HG02763 (cell line): ENCODE measurements at regions not wholly inside any gene's neighbourhood (a gene's known extent, or its start where the extent isn't known, plus 50 kb on each side); places are given as distances from the start of the nearest gene placed in this dataset.

Experiments
- ATAC-seq: cut with Tn5 transposase; IDR thresholded peaks from one replicate; pipeline ENCODE4 v1.9.1; 2021; ENCODE audit warnings: mild to moderate bottlenecking, moderate library complexity; ENCODE audit not compliant: unreplicated experiment

DNA sequence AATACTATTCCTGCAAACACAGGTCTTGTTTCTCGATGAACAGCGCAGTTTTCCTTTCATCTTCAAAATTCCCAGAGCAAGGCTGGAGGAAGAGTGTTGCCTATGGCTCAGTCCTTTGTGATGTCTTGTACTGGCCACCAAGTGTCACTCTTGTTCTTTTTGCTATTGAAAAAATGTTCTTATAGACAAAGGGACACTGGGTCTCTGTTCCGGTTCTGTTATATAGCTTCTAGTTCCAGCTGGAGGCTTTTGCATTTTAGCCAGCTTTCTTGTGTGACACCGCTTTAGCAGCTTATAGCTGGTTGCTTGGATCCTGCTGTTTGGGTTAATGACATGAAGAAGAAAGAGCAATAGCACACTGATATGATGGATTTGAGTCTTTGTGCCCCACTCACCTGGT is 343.7 kb upstream of the KCNN2 start:
- ATAC-seq = no peak

DNA sequence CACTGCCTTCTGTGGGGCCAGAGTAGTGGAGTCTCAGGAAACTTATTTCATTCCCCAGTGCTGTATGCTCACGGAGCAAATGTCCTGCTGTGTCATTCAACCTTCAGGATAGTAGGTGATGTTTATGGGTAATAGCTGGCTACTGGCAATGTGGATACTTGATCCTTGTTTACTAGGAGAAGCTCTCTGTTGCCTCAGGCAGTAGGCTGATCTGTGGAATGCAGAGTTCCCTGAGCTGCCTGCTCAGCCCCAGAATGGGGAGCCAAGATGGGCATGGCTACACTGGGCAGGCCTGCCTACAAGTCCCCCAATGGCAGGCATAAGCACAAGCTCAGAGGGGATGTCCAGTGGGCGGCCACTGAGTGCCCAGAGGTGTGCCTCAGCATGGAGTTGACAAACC is 323.1 kb upstream of the KCNN2 start:
- no peak for ATAC-seq

DNA sequence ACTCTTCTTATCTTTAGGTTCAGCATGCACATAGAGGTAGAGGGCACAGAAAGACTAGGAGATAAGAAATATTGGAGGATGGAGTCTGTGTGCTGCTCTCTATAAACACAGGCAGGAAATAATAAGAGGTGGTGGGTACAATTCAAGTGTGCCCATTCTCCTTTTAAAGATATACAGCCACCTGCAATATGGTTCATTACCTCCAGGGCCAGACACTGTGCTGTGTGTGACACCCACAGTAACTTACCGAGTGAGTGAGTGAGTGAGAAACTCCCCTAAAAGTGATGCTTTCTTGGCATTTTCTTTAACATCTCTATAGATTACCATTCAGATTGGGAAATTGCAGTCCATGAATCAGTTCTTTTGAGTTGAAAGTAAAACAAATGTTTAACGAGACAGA is 311.8 kb upstream of the KCNN2 start:
- ATAC-seq = no peak

DNA sequence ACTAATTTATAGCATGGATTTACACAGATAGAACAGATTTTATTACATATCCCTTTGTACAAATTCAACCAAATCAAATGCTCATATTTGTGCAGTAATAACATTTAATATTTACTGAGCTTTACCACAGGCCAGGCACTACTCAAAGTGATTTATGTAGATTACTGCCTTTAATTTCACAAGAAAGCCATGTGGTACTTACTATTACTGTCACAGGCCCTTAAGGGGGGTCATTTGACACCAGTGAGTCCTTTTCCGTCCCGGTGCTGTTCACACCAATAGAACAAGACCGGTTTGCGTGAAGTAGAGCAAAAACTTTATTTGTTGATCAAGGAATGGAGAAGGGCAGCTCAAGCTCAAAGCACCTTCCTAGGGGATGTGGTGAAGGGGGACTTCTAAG is 308.5 kb upstream of the KCNN2 start:
- no peak for ATAC-seq

- no peak for ATAC-seq
Measured at GRCh38 chr5:114054594-114054993, 307.3 kb upstream of the KCNN2 start.

- ATAC-seq = no peak
Measured at GRCh38 chr5:114055318-114056184, 306.3 kb upstream of the KCNN2 start.

- no peak for ATAC-seq
Measured at GRCh38 chr5:114056185-114056538, 305.7 kb upstream of the KCNN2 start.

GRCh38 chr5:114060866-114061265 is 301.0 kb upstream of the KCNN2 start:
- ATAC-seq = no peak

- ATAC-seq = no peak
Measured at GRCh38 chr5:114062932-114063867, 298.7 kb upstream of the KCNN2 start.

- ATAC-seq = no peak
Measured at GRCh38 chr5:114065912-114066311, 296.0 kb upstream of the KCNN2 start.

- ATAC-seq = no peak
Measured at GRCh38 chr5:114070093-114070722, 291.7 kb upstream of the KCNN2 start.

DNA sequence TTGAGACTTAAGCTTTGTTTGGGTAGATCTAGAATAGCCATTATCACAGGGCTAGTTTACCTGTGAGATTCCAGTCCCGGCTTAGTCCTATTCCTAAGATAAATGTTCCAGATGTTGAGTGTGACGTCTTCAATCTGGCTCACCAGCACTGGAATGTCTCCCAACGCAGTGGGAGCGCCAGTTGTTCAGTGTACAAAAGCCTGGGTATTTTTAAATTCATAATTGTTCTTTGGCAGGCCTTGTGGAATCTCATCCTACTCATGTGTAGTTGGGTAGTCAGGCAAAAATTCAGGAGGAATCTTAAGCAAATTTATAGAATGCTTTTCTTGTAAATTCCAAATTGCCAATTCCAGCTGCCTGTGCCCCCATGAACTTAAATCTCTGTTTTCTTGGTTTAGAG is 272.6 kb upstream of the KCNN2 start:
- no peak for ATAC-seq

DNA sequence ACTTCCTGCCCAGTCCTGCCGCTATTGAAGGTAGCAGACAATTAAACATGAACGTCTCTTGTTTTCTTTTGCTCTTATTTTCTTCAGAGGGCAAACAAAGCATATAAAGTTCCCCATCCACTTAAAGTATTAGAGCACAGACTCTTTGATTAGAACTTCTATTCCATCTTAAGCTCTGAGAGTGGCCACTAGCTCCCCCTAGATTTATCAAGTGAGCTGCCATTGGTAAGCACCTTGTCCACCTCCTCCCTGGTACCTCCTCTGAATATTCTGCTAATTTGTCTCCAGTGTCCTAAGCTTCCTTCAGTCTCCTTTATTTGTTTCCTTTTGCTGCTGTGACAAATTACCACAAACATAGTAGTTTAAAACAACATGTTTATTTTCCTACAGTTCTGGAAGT is 264.3 kb upstream of the KCNN2 start:
- ATAC-seq = no peak

DNA sequence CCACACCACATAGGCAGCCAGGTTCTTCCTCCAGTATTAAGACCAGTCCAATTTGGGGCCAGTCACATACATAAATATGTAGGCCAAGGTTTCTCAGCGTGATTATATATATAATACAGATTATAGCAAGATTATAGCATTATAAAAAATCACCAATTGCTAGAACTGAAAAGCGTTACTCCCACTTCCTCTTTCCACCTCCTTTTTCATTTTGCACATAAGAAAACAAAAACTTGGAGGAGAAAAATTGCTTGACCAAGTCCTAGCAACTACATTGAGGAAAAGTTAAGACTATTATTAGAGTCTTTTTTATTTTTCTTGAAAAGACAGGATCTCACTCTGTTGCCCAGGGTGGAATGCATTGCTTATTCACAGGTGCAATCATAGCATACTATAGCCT is 262.7 kb upstream of the KCNN2 start:
- no peak for ATAC-seq

DNA sequence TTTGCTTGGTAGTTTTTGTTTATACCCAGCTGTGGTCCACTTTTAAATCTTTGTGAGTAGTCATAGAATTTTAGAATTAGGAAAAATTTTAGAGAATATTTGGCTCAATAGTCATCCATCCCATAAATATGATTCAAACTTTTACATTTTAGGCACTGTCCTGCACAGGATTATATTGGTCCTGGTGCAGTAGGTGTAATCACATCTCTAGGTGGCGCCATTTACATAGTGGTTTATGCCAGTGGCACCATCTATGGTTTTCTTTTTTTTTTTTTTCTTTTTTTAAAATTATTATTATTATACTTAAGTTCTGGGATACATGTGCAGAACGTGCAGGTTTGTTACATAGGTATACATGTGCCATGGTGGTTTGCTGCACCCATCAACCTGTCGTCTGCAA is 260.7 kb upstream of the KCNN2 start:
- no peak for ATAC-seq

DNA sequence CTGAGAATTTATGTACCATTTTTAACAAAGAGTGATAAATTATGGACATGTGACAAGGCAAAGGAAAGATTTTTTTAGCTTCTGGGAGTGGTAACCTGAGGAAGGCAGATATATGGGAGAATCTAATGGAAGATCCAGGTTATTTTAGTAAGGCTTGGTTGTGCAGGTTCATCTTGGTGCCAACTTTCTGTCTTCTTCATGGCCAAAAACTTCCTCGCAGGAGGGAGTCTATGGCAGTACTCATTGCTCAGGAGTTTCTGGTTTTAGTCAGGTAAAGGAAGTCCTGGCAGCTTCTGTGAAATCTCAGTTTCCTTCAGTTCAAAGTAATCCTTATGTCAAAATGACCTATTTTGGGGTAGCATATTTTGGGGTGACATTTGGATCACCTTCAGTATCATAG is 248.3 kb upstream of the KCNN2 start:
- ATAC-seq = no peak

DNA sequence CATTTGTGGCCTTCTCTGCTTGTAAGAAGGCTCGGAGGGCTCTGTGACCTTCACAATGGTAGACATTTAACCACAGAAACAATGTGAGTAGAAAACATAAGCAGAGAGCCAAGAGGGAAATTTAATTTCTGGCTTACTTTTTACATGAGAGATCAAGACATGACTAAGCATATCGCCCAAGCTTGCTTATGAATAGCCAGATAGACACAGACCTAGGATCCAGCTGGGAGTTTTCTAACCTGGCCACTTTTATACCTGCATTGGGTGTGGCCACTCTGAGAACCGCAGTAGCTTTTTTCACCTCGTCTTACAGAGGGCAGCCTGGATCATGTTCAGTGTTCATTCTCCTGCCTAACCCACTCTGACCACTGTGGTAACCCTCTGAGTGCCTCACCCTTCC is 244.9 kb upstream of the KCNN2 start:
- ATAC-seq = no peak

DNA sequence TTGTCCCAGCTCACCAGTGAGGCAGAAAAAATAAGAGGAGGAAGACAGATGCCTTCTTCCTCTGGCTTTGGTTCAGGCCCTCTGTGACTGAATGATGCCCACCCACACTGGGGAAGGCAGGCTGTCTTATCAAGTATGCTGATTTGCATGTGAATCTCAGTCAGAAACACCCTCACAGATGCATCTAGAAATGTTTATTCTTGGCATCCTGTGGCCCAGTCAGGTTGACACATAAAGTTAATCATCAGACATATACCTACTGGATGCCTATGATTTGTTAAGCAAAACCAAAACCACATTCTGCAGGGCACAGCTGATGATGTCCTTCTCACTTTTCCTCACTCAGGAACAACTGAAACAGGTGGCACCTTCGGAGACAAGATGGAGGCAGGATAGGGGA is 243.4 kb upstream of the KCNN2 start:
- no peak for ATAC-seq

DNA sequence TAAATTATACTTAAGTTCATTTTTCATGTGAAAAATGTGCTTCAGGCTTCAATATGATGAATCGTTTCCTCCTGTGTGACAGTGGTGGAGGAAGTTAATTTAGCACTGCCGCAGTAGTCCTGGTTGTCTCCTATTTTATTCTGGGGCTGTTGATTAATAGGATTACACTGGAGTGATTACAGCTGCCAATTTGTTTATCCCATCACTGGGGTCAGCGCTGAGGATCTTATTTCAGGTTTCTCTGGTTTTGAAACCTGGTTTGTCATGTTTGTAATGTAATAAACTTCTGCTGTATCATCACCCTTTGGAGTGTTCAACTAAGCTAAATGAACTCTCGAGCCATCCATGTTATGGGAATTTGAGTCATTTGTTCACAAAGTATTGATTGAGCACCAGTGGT is 241.7 kb upstream of the KCNN2 start:
- no peak for ATAC-seq

DNA sequence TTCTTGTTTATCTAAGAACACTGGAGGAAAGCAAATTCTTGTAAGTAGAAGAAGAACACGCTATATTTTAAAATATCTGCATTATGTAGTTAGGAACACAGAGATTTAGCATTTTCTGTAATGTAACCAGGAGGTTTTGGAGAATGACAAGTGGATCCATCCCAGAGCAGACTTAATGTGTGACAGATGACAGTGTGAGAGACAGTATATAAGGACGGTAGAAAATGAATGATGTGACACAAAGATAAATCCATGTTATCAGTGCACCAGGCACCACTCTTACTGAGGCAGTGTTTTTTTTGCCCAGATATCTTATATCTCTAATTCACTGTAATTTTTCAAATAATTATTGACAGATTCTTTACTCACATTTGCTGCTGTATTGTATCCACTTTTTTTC is 239.0 kb upstream of the KCNN2 start:
- ATAC-seq = no peak

DNA sequence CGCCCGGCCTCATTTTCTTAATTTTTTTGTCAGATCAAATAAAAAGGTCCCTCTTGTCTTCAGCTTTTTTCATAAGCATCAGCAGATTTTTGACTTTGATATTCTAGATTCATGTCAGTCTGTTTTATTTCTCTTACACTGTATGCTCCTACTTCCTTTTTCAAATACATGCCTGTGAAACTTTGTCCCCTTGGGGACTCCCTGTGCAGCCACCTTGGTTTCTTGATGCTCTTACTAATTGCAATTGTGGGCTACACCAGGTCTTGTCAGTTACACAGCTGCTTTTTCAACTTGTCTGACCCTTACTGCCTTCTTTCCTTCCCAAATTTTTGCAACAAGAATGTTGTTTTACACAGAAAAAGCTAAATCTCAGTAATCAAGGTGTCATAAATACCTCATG is 238.2 kb upstream of the KCNN2 start:
- ATAC-seq = no peak

DNA sequence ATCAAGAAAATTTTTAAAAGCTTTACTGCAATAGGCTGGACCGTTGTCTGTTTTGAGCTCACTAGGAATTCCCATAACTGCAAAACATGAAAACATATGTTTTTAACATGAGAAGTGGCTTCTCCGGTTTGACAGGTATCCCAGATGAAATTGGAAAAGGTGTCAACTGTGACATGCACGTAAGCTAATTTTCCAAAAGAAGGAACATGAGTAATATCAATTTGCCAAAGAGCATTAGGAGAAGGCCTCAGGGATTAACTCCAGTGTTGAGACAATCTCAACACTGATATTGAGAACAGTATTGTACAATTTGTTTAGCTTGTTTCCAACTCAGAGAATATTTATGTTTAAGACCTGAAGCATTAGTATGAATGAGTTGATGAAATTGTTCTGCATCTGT is 215.5 kb upstream of the KCNN2 start:
- ATAC-seq = no peak
